Esophagus squamous epithelium (tissue), 5 donors: ENCODE measurements at regions not wholly inside any gene's neighbourhood (a gene's known extent, or its start where the extent isn't known, plus 50 kb on each side); places are given as distances from the start of the nearest gene placed in this dataset.

Experiments
- DNase-seq: peaks from one replicate; lab custom pipeline; 2025; lab: John Stamatoyannopoulos, UW
- H3K27ac ChIP-seq, 4 donors: fragments of 200-600 bp; sonication (generic); one replicate each; pipeline ENCODE4 v1.5.1; 2016 to 2019; ENCODE audit warnings: mild to moderate bottlenecking in 1 of 4
- H3K27me3 ChIP-seq, 4 donors: fragments of 200-600 bp; sonication (generic); 1 replicate in 3 of 4; 2 replicates in 1 of 4; pipeline versions ENCODE4 v1.5.1 to v1.6.0; 2017 to 2021; ENCODE audit warnings: antibody characterized with exemption in 1 of 4
- H3K36me3 ChIP-seq, 3 donors: fragments of 200-600 bp; sonication (generic); one replicate each; pipeline ENCODE4 v1.5.1; 2016 to 2019
- H3K4me1 ChIP-seq, 3 donors: fragments of 200-600 bp; sonication (generic); one replicate each; pipeline ENCODE4 v1.5.1; 2017 to 2019
- H3K4me3 ChIP-seq, 4 donors: fragments of 200-600 bp; sonication (generic); 1 replicate in 3 of 4; 2 replicates in 1 of 4; pipeline ENCODE4 v1.5.1; 2016 to 2019; ENCODE audit warnings: mild to moderate bottlenecking in 2 of 4, moderate library complexity in 1 of 4
- H3K9me3 ChIP-seq, 3 donors: fragments of 200-600 bp; sonication (generic); one replicate each; pipeline ENCODE4 v1.5.1; 2016 to 2019
- POLR2A ChIP-seq, 4 donors: fragments of 450-650 bp; IDR thresholded peaks; one replicate each; pipeline ENCODE4 v1.6.1; 2017; ENCODE audit warnings: antibody characterized with exemption in 4 of 4, mild to moderate bottlenecking in 4 of 4, moderate library complexity in 3 of 4
- WGBS, 2 donors: methylation state at CpG; one replicate each; pipeline ENCODE4 v1.1.5; 2018; 5-methylcytosine and 5-hydroxymethylcytosine counted together
- intact Hi-C: fragments of 100-400 bp; cut with DNase I; formaldehyde crosslinking; loops from one replicate; pipeline ENCODE4 v1.15.0; 2022
- TF ChIP-seq, protein P1 (sequence below), 6 experiments: fragments of 450-650 bp in 4 of 6; fragments of 200-600 bp in 2 of 6; sonication (generic) in 2 of 6; IDR thresholded peaks; one replicate each; pipeline ENCODE4 v1.5.1; 2016 to 2019; ENCODE audit warnings: antibody characterized with exemption in 6 of 6, mild to moderate bottlenecking in 4 of 6, moderate library complexity in 4 of 6
- donor health status: DM: yes; HTN: yes; CAD: no.

DNA sequence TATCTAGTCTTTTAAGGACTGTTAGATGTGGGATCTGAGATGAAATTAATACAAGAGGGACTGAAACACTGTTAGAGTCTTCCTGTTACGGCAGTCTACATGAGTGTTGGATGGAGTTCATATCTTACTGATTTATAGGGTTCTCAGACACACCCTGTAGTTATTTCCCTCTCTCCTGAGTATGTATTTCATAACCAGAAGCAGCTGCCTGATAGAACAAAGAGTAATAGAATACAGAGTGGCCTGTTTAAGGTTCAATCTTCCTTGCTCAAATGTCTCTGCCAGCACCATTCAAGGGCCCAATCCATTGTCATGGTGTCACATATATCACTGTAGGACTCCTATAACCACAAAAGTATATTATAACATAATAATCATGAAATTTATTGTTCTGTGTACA lies 1229.1 kb upstream of the ACVR2A start:
- intact Hi-C loops, result no loop called here
- WGBS, 2 donors, result 86 to 89% methylated on average over 1 of the region's 1 CpG
- TF ChIP-seq, protein P1, sequence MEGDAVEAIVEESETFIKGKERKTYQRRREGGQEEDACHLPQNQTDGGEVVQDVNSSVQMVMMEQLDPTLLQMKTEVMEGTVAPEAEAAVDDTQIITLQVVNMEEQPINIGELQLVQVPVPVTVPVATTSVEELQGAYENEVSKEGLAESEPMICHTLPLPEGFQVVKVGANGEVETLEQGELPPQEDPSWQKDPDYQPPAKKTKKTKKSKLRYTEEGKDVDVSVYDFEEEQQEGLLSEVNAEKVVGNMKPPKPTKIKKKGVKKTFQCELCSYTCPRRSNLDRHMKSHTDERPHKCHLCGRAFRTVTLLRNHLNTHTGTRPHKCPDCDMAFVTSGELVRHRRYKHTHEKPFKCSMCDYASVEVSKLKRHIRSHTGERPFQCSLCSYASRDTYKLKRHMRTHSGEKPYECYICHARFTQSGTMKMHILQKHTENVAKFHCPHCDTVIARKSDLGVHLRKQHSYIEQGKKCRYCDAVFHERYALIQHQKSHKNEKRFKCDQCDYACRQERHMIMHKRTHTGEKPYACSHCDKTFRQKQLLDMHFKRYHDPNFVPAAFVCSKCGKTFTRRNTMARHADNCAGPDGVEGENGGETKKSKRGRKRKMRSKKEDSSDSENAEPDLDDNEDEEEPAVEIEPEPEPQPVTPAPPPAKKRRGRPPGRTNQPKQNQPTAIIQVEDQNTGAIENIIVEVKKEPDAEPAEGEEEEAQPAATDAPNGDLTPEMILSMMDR (IDR thresholded peaks at IDR 0.05), result no peak
- no peak for TF ChIP-seq POLR2A (IDR thresholded peaks at IDR 0.05)
- H3K4me3 ChIP-seq, result no peak overlapping the region
- DNase-seq, result no peak
- no peaks in the 10 kb centered on the region for H3K4me1 ChIP-seq
- H3K27me3 ChIP-seq, result no peaks in the 10 kb centered on the region
- no peak overlapping the region for H3K27ac ChIP-seq
- no peaks in the 10 kb centered on the region for H3K36me3 ChIP-seq
- H3K9me3 ChIP-seq, result peaks cover 0 to 6% (median 0%) of the 10 kb centered on the region in 3 donors

DNA sequence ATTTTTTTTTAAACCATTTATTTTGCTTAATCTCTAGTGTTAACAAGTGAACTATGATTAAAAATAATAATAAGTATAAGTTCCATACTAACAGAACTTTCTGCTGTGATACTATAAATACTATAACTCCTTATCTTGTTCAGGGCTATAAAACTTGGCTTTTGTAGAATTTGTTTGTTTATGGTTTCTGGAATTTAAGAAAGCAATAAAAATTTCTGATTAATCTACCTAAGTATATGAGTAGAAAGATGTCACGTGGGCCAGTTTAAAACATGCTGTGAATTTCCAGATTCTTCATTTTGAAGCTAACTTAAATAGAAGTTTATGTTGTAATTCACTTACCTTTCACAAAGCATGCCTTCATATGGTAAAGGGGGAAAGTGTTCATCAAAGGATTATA lies 1236.3 kb upstream of the ACVR2A start:
- intact Hi-C loops, result no loop called here
- H3K27ac ChIP-seq, result no peak overlapping the region
- no peaks in the 10 kb centered on the region for H3K4me1 ChIP-seq
- no peaks in the 10 kb centered on the region for H3K27me3 ChIP-seq
- H3K4me3 ChIP-seq, result no peak overlapping the region
- TF ChIP-seq, protein P1 (IDR thresholded peaks at IDR 0.05), result no peak
- no peak for TF ChIP-seq POLR2A (IDR thresholded peaks at IDR 0.05)
- 70 to 78% methylated on average over 1 of the region's 1 CpG for WGBS, 2 donors
- no peaks in the 10 kb centered on the region for H3K9me3 ChIP-seq
- no peak for DNase-seq
- no peaks in the 10 kb centered on the region for H3K36me3 ChIP-seq

DNA sequence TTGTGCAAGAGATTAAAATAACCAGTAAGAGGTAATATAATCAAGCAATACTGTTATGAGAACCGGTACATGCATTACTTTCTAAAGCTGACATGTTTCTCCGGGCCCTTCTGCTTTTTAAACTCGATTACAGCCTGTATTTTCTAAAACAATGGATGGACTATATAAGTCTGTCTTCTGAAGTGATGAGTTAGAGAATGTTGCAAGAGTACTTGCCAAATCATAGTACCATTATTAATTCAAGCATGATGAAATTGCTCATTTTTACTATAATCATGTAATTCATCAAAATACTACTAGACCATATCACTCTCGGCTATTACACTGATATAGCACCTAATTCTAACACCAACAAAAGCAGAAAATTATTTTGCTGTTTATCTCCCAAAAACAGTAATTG lies 1240.3 kb upstream of the ACVR2A start:
- WGBS, 2 donors, result 77 to 86% methylated on average over 4 of the region's 4 CpGs
- H3K27ac ChIP-seq, result no peak overlapping the region
- H3K36me3 ChIP-seq, result no peaks in the 10 kb centered on the region
- no peaks in the 10 kb centered on the region for H3K4me1 ChIP-seq
- H3K27me3 ChIP-seq, result no peaks in the 10 kb centered on the region
- no peaks in the 10 kb centered on the region for H3K9me3 ChIP-seq
- intact Hi-C loops, result no loop called here
- H3K4me3 ChIP-seq, result no peak overlapping the region
- TF ChIP-seq, protein P1 (IDR thresholded peaks at IDR 0.05), result no peak
- TF ChIP-seq POLR2A (IDR thresholded peaks at IDR 0.05), result no peak
- no peak for DNase-seq

DNA sequence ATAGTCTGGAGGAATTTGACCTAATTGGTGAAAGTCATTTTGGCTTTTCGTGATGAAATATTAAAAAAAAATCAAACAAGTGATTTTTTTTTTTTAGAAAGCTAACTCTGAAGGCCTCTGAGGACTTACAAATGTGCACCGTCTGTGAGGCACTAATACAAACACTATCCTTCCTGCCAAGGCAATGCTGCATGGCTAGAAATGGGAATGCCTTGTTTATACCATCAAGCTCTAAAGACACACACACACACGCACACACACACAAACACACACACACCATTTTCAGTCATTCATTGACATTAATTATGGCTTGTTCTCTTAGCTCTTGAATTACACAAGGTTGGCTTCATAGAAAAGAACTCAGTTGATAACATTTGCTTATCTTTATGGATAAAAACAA lies 1242.0 kb upstream of the ACVR2A start:
- no peak for DNase-seq
- 45 to 46% methylated on average over 3 of the region's 3 CpGs for WGBS, 2 donors
- Histone ChIP-seq H3K27ac (no peak overlapping the region), H3K4me3 (no peak overlapping the region), H3K4me1 (no peaks in the 10 kb centered on the region), H3K9me3 (no peaks in the 10 kb centered on the region), H3K27me3 (no peaks in the 10 kb centered on the region), H3K36me3 (no peaks in the 10 kb centered on the region)
- TF ChIP-seq POLR2A (IDR thresholded peaks at IDR 0.05), result no peak
- TF ChIP-seq, protein P1 (IDR thresholded peaks at IDR 0.05), result no peak
- intact Hi-C loops, result no loop called here

DNA sequence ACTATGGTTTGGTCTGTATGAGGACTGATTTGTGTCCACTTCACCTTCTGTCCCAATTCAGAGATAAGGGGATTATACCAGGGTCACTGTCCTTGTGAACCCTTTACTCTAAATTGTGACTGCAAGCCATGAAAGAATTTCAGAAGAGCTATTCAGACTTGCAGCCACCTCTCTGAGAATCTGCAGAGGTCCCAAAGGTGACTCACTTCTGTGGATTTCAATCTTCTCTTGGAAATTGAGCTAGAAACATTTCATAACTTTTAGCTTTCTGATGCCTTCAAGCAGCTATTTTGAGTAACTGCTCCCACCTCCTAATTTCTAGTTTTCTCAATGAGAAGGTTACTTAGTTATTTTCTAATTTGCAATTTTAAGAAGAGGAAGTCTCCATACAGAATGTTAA lies 1242.4 kb upstream of the ACVR2A start:
- no peaks in the 10 kb centered on the region for H3K9me3 ChIP-seq
- intact Hi-C loops, result no loop called here
- DNase-seq, result no peak
- H3K36me3 ChIP-seq, result no peaks in the 10 kb centered on the region
- no peaks in the 10 kb centered on the region for H3K4me1 ChIP-seq
- H3K4me3 ChIP-seq, result no peak overlapping the region
- TF ChIP-seq POLR2A (IDR thresholded peaks at IDR 0.05), result no peak
- TF ChIP-seq, protein P1 (IDR thresholded peaks at IDR 0.05), result no peak
- H3K27ac ChIP-seq, result no peak overlapping the region
- H3K27me3 ChIP-seq, result no peaks in the 10 kb centered on the region
